Tibial nerve (tissue), 4 donors: ENCODE measurements at regions not wholly inside any gene's neighbourhood (a gene's known extent, or its start where the extent isn't known, plus 50 kb on each side); places are given as distances from the start of the nearest gene placed in this dataset.

Experiments
- CTCF ChIP-seq, 5 experiments: fragments of 200-600 bp in 3 of 5; fragments of 450-650 bp in 2 of 5; sonication (generic) in 3 of 5; IDR thresholded peaks; one replicate each; pipeline ENCODE4 v1.5.1; 2016 to 2019; ENCODE audit warnings: antibody characterized with exemption in 5 of 5, mild to moderate bottlenecking in 3 of 5, moderate library complexity in 2 of 5
- EP300 ChIP-seq, 2 donors: sonication (generic); formaldehyde crosslinking; IDR thresholded peaks; one replicate each; pipeline ENCODE4 v1.6.1; 2017; ENCODE audit warnings: antibody characterized with exemption in 2 of 2, mild to moderate bottlenecking in 1 of 2
- POLR2A ChIP-seq, 2 donors: fragments of 450-650 bp; IDR thresholded peaks; one replicate each; pipeline ENCODE4 v1.6.1; 2017; ENCODE audit warnings: antibody characterized with exemption in 2 of 2, mild to moderate bottlenecking in 2 of 2, moderate library complexity in 2 of 2

GRCh38 chr1:218739426-218739825, 394.3 kb downstream of the TGFB2 start:
- no peak for TF ChIP-seq CTCF (IDR thresholded peaks at IDR 0.05)
- TF ChIP-seq EP300 (IDR thresholded peaks at IDR 0.05): peak in 1 of 2 donors; percentile 75
- TF ChIP-seq POLR2A (IDR thresholded peaks at IDR 0.05): no peak
